ENCODE measurements at regions not wholly inside any gene's neighbourhood (a gene's known extent, or its start where the extent isn't known, plus 50 kb on each side); places are given as distances from the start of the nearest gene placed in this dataset.

GRCh38 chr3:161560008-161560637 is 63.5 kb downstream of the OTOL1 start:
- peak; percentile 34 for TF ChIP-seq CTCF (IDR thresholded peaks at IDR 0.05; ENCODE audit: insufficient read depth, low read depth, low read length, missing control alignments)
- no peak overlapping the region for H3K4me3 ChIP-seq (ENCODE audit: low read depth, low read length)
- DNase-seq (ENCODE audit: low read depth): peak; percentile 36

GRCh38 chr3:161567577-161568361 is 71.2 kb downstream of the OTOL1 start:
- H3K4me3 ChIP-seq (ENCODE audit: low read depth, low read length): no peak overlapping the region
- no peak for DNase-seq (ENCODE audit: low read depth)
- no peak for TF ChIP-seq CTCF (IDR thresholded peaks at IDR 0.05; ENCODE audit: insufficient read depth, low read depth, low read length, missing control alignments)

- no peak for TF ChIP-seq CTCF (IDR thresholded peaks at IDR 0.05; ENCODE audit: insufficient read depth, low read depth, low read length, missing control alignments)
- DNase-seq (ENCODE audit: low read depth): no peak
- H3K4me3 ChIP-seq (ENCODE audit: low read depth, low read length): no peak overlapping the region
Observed at GRCh38 chr3:161568671-161569070, 72.1 kb downstream of the OTOL1 start.

- H3K4me3 ChIP-seq (ENCODE audit: low read depth, low read length): no peak overlapping the region
- DNase-seq (ENCODE audit: low read depth): no peak
- TF ChIP-seq CTCF (IDR thresholded peaks at IDR 0.05; ENCODE audit: insufficient read depth, low read depth, low read length, missing control alignments): no peak
Observed at GRCh38 chr3:161571951-161572350, 75.3 kb downstream of the OTOL1 start.

- H3K4me3 ChIP-seq (ENCODE audit: low read depth, low read length): no peak overlapping the region
- TF ChIP-seq CTCF (IDR thresholded peaks at IDR 0.05; ENCODE audit: insufficient read depth, low read depth, low read length, missing control alignments): no peak
- no peak for DNase-seq (ENCODE audit: low read depth)
Observed at GRCh38 chr3:161573136-161573535, 76.5 kb downstream of the OTOL1 start.

- no peak for DNase-seq (ENCODE audit: low read depth)
- TF ChIP-seq CTCF (IDR thresholded peaks at IDR 0.05; ENCODE audit: insufficient read depth, low read depth, low read length, missing control alignments): no peak
- no peak overlapping the region for H3K4me3 ChIP-seq (ENCODE audit: low read depth, low read length)
Observed at GRCh38 chr3:161575901-161576300, 79.3 kb downstream of the OTOL1 start.

Measured in GM12865 (cell line).